ENCODE measurements at regions not wholly inside any gene's neighbourhood (a gene's known extent, or its start where the extent isn't known, plus 50 kb on each side); places are given as distances from the start of the nearest gene placed in this dataset.
A peak's percentile ranks its signal among the peaks of the same experiment; 100 is the strongest.

DNA sequence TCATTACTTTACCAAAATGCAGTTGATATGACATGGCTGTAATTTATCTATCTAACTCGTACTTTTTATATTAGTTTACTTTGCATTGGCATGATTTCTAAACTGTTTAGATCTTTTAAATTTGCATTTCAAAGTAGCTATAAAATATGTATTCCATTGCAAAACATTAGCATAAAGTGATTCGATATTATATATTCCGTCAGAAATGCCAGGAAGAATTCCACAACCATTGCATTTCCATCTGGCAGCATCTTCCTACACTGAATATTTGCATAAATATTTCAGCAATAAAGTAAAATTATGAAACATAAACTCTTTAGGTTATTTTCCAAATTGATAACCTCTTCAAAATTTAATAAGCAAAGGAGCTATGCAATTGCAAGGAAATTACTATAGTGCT, 546.6 kb downstream of the MFSD1 start:
- TF ChIP-seq, protein P1, sequence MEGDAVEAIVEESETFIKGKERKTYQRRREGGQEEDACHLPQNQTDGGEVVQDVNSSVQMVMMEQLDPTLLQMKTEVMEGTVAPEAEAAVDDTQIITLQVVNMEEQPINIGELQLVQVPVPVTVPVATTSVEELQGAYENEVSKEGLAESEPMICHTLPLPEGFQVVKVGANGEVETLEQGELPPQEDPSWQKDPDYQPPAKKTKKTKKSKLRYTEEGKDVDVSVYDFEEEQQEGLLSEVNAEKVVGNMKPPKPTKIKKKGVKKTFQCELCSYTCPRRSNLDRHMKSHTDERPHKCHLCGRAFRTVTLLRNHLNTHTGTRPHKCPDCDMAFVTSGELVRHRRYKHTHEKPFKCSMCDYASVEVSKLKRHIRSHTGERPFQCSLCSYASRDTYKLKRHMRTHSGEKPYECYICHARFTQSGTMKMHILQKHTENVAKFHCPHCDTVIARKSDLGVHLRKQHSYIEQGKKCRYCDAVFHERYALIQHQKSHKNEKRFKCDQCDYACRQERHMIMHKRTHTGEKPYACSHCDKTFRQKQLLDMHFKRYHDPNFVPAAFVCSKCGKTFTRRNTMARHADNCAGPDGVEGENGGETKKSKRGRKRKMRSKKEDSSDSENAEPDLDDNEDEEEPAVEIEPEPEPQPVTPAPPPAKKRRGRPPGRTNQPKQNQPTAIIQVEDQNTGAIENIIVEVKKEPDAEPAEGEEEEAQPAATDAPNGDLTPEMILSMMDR (IDR thresholded peaks at IDR 0.05; ENCODE audit: insufficient read depth, low read depth, low read length) = no peak
- no peak overlapping the region for H3K4me3 ChIP-seq (ENCODE audit: low read depth, low read length)
- no peak for DNase-seq (ENCODE audit: low read depth)

DNA sequence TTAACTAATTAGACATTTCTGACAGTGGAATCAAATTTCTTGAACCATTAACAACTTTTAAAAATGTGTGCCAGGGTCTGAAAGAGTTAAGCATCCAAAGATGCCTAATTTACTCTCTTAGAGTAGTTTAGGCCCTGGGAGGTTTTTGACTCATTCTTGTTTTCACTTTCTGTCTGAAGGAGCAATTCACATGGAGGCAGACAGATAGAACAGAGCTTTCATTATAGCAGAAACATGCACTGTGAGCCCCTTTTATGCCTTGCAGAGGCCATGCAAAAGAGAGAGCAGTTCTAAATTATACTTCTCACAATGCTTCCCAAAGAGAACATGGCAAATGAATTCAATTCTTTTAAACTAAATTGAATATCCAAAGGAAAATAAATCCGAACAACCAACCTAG, 554.8 kb downstream of the MFSD1 start:
- no peak overlapping the region for H3K4me3 ChIP-seq (ENCODE audit: low read depth, low read length)
- TF ChIP-seq, protein P1 (IDR thresholded peaks at IDR 0.05; ENCODE audit: insufficient read depth, low read depth, low read length) = no peak
- DNase-seq (ENCODE audit: low read depth) = no peak

DNA sequence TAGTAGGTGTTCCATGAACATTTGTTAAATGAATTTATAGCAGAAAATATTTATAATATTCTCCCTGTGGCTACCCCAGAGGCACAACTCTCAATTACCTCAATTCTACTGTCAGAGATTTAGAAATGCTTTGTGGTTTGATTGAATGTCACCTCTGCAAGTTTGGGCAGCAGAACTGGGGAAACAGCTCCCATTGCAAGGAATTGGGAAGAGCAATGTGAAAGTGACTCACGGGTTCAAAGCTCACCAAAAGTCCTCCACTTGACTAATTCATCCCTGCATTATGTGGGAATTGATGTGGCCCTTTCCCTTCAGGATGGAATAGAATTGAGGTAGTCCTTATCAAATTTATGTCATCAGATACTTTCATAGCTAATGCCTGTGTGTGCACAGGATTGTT, 562.7 kb downstream of the MFSD1 start:
- TF ChIP-seq, protein P1 (IDR thresholded peaks at IDR 0.05; ENCODE audit: insufficient read depth, low read depth, low read length) = no peak
- DNase-seq (ENCODE audit: low read depth) = no peak
- no peak overlapping the region for H3K4me3 ChIP-seq (ENCODE audit: low read depth, low read length)

DNA sequence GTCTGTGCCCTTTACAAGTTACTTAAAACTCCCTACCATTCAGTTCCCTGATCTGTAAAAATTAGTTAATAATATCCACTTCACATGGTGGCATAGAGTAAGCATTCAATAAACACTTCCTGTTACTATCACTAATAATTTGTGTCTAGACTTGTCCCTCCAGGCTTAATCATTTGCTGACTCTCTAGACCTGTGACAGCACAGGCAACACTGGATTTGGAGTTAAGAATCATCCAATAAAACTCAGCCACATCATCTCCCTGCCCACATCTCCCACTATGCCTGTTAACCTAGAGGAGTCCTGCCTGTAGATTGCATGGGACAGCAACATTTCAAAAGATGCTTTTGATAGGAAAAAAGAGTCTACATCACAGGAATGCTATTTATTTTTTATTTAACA, 564.6 kb downstream of the MFSD1 start:
- TF ChIP-seq, protein P1 (IDR thresholded peaks at IDR 0.05; ENCODE audit: insufficient read depth, low read depth, low read length) = no peak
- no peak overlapping the region for H3K4me3 ChIP-seq (ENCODE audit: low read depth, low read length)
- no peak for DNase-seq (ENCODE audit: low read depth)

DNA sequence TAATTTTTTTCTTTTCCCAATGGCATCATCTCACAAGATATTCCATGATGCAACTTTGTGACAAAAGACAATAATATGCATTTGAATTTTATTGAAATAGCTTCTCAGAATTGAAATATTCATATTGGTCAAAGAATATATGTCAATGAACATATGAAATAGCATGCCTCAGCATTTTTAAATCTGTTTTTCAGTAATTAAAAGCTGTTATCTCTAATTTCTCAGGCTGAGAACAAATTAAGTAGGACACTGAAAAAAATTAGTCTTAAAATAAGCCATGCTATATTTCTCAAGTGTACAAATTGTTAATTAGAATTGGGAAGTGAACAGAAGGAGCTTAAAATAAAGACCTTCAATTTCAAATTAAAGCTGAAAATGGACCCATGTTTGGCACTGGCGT, 570.1 kb downstream of the MFSD1 start:
- no peak for DNase-seq (ENCODE audit: low read depth)
- TF ChIP-seq, protein P1 (IDR thresholded peaks at IDR 0.05; ENCODE audit: insufficient read depth, low read depth, low read length) = no peak
- no peak overlapping the region for H3K4me3 ChIP-seq (ENCODE audit: low read depth, low read length)

DNA sequence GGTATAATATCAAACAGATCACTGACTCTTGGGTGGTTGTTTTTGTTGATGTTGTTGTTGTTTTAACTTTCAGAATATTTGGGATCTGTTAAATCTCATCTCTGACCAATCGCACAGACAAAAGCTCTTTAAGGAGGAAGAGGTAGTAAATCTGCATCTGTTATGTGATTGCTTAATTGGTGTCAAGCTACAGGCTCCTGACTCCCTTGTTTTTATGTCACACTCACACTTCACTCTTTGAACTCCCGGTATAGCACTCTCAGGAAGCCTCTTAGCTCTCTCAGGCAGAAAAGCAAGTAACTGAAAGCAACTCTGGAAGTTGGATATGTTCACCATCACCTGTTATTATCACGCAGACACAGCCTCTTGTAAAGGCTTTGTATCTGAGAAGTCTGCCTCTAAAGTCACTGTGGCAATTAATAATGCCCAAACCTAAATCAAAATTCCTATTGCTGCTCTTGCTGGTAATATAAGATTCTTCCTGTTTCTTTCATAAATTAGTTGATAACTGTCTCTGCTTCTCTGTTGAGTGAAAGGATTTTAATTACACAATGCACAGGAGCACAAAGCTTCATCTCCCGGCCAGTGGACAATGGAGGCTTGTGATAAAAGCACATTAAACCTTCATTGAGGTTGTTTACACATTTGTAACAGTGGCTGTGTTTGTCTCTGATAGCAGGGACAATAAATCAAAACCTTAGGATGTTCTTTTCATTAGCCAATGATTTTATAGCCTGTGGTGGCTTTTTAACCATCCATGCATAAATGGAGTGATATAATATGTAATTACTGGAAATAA, 576.7 kb downstream of the MFSD1 start:
- H3K4me3 ChIP-seq (ENCODE audit: low read depth, low read length) = no peak overlapping the region
- TF ChIP-seq, protein P1 (IDR thresholded peaks at IDR 0.05; ENCODE audit: insufficient read depth, low read depth, low read length) = no peak
- DNase-seq (ENCODE audit: low read depth) = peak; percentile 49

DNA sequence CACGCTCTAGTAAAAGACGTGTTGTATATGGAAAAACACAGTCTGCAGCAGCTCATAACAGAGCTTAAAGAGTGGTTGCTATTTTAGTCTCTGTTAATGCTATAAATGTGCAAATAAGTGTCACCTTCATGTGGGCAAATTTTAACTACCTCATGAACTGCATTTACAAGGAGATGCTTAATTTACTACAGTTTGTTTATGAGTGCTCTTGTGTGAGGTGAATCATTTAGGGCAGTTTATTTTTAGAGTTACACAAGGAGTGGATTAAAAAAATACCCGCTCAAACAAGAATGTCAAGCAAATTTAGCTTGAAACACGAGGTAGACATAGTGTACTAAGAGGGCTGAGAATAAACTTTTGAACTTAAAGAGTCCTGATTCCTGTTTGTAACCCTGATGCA, 579.0 kb downstream of the MFSD1 start:
- DNase-seq (ENCODE audit: low read depth) = no peak
- TF ChIP-seq, protein P1 (IDR thresholded peaks at IDR 0.05; ENCODE audit: insufficient read depth, low read depth, low read length) = no peak

More for the DNA sequence above, 579.0 kb downstream of the MFSD1 start:
- H3K4me3 ChIP-seq (ENCODE audit: low read depth, low read length) = no peak overlapping the region
